ENCODE measurements at regions not wholly inside any gene's neighbourhood (a gene's known extent, or its start where the extent isn't known, plus 50 kb on each side); places are given as distances from the start of the nearest gene placed in this dataset.

DNA sequence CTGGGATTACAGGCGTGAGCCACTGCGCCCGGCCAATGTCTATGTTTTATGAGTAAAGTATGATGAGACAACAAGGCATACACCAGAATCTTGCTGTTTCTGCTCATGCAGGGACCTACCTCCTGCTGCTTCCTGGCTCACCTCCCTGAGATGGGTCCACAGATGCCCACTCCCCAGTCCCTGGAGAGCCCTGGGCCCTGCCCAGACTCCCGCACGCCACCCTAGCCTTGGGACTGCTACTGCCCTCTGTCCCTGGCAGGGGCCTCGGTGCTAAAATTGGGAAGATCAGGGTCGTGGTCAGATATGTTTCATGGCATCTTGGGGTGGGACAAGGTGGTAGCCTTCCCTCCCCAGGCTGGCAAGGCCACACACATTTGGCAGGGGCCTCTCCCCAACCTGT is 84.3 kb upstream of the BCOR start:
- in situ Hi-C loops (cut with MboI) (no loop called here), intact Hi-C loops (cut with micrococcal nuclease; ENCODE audit: unreplicated experiment) (no loop called here)
- ATAC-seq (no peak), DNase-seq (ENCODE audit: low read depth, low spot score) (no peak), FAIRE-seq (no peak)
- no peak overlapping the region for H3K4me3 ChIP-seq
- H3K9ac ChIP-seq (ENCODE audit: control insufficient read depth, insufficient read depth, low read length) = no peak overlapping the region
- TF ChIP-seq, protein P1, sequence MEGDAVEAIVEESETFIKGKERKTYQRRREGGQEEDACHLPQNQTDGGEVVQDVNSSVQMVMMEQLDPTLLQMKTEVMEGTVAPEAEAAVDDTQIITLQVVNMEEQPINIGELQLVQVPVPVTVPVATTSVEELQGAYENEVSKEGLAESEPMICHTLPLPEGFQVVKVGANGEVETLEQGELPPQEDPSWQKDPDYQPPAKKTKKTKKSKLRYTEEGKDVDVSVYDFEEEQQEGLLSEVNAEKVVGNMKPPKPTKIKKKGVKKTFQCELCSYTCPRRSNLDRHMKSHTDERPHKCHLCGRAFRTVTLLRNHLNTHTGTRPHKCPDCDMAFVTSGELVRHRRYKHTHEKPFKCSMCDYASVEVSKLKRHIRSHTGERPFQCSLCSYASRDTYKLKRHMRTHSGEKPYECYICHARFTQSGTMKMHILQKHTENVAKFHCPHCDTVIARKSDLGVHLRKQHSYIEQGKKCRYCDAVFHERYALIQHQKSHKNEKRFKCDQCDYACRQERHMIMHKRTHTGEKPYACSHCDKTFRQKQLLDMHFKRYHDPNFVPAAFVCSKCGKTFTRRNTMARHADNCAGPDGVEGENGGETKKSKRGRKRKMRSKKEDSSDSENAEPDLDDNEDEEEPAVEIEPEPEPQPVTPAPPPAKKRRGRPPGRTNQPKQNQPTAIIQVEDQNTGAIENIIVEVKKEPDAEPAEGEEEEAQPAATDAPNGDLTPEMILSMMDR (IDR thresholded peaks at IDR 0.05 in 2 of 3, conservative IDR thresholded peaks at IDR 0.05 in 1 of 3; ENCODE audit: control insufficient read depth in 2 of 3, extremely low read depth in 1 of 3, insufficient read depth in 1 of 3, low read depth in 3 of 3, low read length in 3 of 3) = no peak
- TF ChIP-seq, protein P2, sequence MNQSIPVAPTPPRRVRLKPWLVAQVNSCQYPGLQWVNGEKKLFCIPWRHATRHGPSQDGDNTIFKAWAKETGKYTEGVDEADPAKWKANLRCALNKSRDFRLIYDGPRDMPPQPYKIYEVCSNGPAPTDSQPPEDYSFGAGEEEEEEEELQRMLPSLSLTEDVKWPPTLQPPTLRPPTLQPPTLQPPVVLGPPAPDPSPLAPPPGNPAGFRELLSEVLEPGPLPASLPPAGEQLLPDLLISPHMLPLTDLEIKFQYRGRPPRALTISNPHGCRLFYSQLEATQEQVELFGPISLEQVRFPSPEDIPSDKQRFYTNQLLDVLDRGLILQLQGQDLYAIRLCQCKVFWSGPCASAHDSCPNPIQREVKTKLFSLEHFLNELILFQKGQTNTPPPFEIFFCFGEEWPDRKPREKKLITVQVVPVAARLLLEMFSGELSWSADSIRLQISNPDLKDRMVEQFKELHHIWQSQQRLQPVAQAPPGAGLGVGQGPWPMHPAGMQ (IDR thresholded peaks at IDR 0.05; ENCODE audit: borderline replicate concordance) = no peak
- no peak for TF ChIP-seq STAT1 (conservative IDR thresholded peaks at IDR 0.05)
- no peak for TF ChIP-seq MXI1 (IDR thresholded peaks at IDR 0.05; ENCODE audit: low read depth, low read length)
- TF ChIP-seq SUPT20H (IDR thresholded peaks at IDR 0.05; ENCODE audit: borderline replicate concordance, control insufficient read depth, low read depth, low read length) = no peak
- no peak for TF ChIP-seq BCL11A (IDR thresholded peaks at IDR 0.05; ENCODE audit: low read depth, low read length)
- TF ChIP-seq HCFC1 (IDR thresholded peaks at IDR 0.05; ENCODE audit: low read length) = no peak
- TF ChIP-seq, protein P3, sequence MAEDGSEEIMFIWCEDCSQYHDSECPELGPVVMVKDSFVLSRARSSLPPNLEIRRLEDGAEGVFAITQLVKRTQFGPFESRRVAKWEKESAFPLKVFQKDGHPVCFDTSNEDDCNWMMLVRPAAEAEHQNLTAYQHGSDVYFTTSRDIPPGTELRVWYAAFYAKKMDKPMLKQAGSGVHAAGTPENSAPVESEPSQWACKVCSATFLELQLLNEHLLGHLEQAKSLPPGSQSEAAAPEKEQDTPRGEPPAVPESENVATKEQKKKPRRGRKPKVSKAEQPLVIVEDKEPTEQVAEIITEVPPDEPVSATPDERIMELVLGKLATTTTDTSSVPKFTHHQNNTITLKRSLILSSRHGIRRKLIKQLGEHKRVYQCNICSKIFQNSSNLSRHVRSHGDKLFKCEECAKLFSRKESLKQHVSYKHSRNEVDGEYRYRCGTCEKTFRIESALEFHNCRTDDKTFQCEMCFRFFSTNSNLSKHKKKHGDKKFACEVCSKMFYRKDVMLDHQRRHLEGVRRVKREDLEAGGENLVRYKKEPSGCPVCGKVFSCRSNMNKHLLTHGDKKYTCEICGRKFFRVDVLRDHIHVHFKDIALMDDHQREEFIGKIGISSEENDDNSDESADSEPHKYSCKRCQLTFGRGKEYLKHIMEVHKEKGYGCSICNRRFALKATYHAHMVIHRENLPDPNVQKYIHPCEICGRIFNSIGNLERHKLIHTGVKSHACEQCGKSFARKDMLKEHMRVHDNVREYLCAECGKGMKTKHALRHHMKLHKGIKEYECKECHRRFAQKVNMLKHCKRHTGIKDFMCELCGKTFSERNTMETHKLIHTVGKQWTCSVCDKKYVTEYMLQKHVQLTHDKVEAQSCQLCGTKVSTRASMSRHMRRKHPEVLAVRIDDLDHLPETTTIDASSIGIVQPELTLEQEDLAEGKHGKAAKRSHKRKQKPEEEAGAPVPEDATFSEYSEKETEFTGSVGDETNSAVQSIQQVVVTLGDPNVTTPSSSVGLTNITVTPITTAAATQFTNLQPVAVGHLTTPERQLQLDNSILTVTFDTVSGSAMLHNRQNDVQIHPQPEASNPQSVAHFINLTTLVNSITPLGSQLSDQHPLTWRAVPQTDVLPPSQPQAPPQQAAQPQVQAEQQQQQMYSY (CRISPR knock-in tag; IDR thresholded peaks at IDR 0.05) = no peak
- TF ChIP-seq NR2C1 (IDR thresholded peaks at IDR 0.05) = no peak
- no peak for TF ChIP-seq CBFB (IDR thresholded peaks at IDR 0.05; ENCODE audit: low read depth)
- TF ChIP-seq HDAC6 (IDR thresholded peaks at IDR 0.05; ENCODE audit: unreplicated experiment) = no peak
- H3K27ac ChIP-seq (ENCODE audit: control insufficient read depth, insufficient read depth) = no peak overlapping the region
- no peaks in the 10 kb centered on the region; the same call in 1 of the 3 replicates for H3K9me3 ChIP-seq (replicated peaks; ENCODE audit: control insufficient read depth, insufficient read depth, low read length)
- H3K4me1 ChIP-seq (ENCODE audit: control insufficient read depth, insufficient read depth, low read length) = no peaks in the 10 kb centered on the region
- no TSS peak for BruUV-seq (replicated peaks)
- H2AFZ ChIP-seq (ENCODE audit: control insufficient read depth, low read depth, low read length) = no peak overlapping the region
- ChIA-PET SMC1A (ENCODE audit: uncharacterized antibody, unreplicated experiment) (no interaction called here), POLR2A (no interaction called here), CTCF (no interaction called here), RAD21 (ENCODE audit: unreplicated experiment) (no interaction called here)
- no peaks in the 10 kb centered on the region for H3K27me3 ChIP-seq (replicated peaks in 1 of 2; ENCODE audit: control insufficient read depth in 2 of 2, insufficient read depth in 2 of 2, low read length in 1 of 2)
- WGBS (ENCODE audit: insufficient coverage, insufficient replicate concordance, low lambda C conversion rate, missing lambda C conversion rate) = 65% methylated on average over 7 of the region's 7 CpGs
- no peaks in the 10 kb centered on the region for H3K79me2 ChIP-seq (ENCODE audit: control insufficient read depth, insufficient read depth, low read length)
- H3K4me2 ChIP-seq (ENCODE audit: control insufficient read depth, insufficient read depth) = no peak overlapping the region
- H3K36me3 ChIP-seq (ENCODE audit: control insufficient read depth in 2 of 2, insufficient read depth in 2 of 2, low read length in 1 of 2) = no peaks in the 10 kb centered on the region
- H4K20me1 ChIP-seq (ENCODE audit: control insufficient read depth, insufficient read depth) = no peaks in the 10 kb centered on the region
